Fibroblast of lung (primary cell): ENCODE measurements at regions not wholly inside any gene's neighbourhood (a gene's known extent, or its start where the extent isn't known, plus 50 kb on each side); places are given as distances from the start of the nearest gene placed in this dataset.

Experiments used
- CTCF ChIP-seq, 2 donors: IDR thresholded peaks in 1 of 2; conservative IDR thresholded peaks in 1 of 2; 1 replicate in 1 of 2; 2 replicates in 1 of 2; pipeline ENCODE4 v1.5.1; 2011 to 2012; ENCODE audit warnings: low read length in 2 of 2, control low read depth in 1 of 2, inconsistent platforms in 1 of 2, low read depth in 1 of 2, mild to moderate bottlenecking in 1 of 2
- EZH2 ChIP-seq: IDR thresholded peaks from 2 replicates; pipeline ENCODE4 v1.5.1; 2012; ENCODE audit warnings: low read length, control low read depth, mild to moderate bottlenecking; ENCODE audit errors: missing control alignments

- TF ChIP-seq CTCF (conservative IDR thresholded peaks at IDR 0.05 in 1 of 2, IDR thresholded peaks at IDR 0.05 in 1 of 2; ENCODE audit: low read depth in 1 of 2, low read length in 2 of 2) (no peak), EZH2 (no peak)
Measured at GRCh38 chr13:59584101-59584500, 579.6 kb downstream of the DIAPH3 start.
